Caki2 (cell line): ENCODE measurements at regions not wholly inside any gene's neighbourhood (a gene's known extent, or its start where the extent isn't known, plus 50 kb on each side); places are given as distances from the start of the nearest gene placed in this dataset.
A peak's percentile ranks its signal among the peaks of the same experiment; 100 is the strongest.

Source experiments
- DNase-seq: peaks from one replicate; pipeline ENCODE4 v3.0.0-alpha.2; 2015; ENCODE audit warnings: low read depth
- in situ Hi-C: cut with HindIII; loops from 2 replicates; pipeline ENCODE4 v1.10.0; 2016; ENCODE audit warnings: low sequenced_read_pairs, low pct_unique_long_range_greater_than_20kb, mixed read lengths

- in situ Hi-C loops: no loop called here
- DNase-seq: no peak
These were observed 250.2 kb upstream of the FGGY start for GRCh38 chr1:59046730-59047157.

- DNase-seq: no peak
- in situ Hi-C loops: no loop called here
These were observed 245.9 kb upstream of the FGGY start for GRCh38 chr1:59051007-59051406.

- DNase-seq: no peak
- in situ Hi-C loops: no loop called here
These were observed 244.7 kb upstream of the FGGY start for GRCh38 chr1:59052166-59052590.

GRCh38 chr1:59054172-59054571, 242.7 kb upstream of the FGGY start:
- in situ Hi-C loops: no loop called here
- no peak for DNase-seq

GRCh38 chr1:59055908-59056719, 240.8 kb upstream of the FGGY start:
- no peak for DNase-seq
- in situ Hi-C loops: no loop called here

- peak; percentile 16 for DNase-seq
- in situ Hi-C loops: no loop called here
These were observed 239.6 kb upstream of the FGGY start for GRCh38 chr1:59057211-59057694.

GRCh38 chr1:59057796-59058195, 239.1 kb upstream of the FGGY start:
- no peak for DNase-seq
- in situ Hi-C loops: no loop called here

GRCh38 chr1:59058665-59059439, 238.0 kb upstream of the FGGY start:
- no peak for DNase-seq
- in situ Hi-C loops: no loop called here

GRCh38 chr1:59061876-59062275, 235.0 kb upstream of the FGGY start:
- in situ Hi-C loops: no loop called here
- DNase-seq: peak; percentile 12

GRCh38 chr1:59062743-59063142, 234.2 kb upstream of the FGGY start:
- in situ Hi-C loops: no loop called here
- no peak for DNase-seq

- in situ Hi-C loops: no loop called here
- DNase-seq: no peak
These were observed 233.4 kb upstream of the FGGY start for GRCh38 chr1:59063501-59063900.

- in situ Hi-C loops: no loop called here
These were observed 232.3 kb upstream of the FGGY start for GRCh38 chr1:59064592-59064991.

GRCh38 chr1:59066236-59066635, 230.7 kb upstream of the FGGY start:
- DNase-seq: no peak
- in situ Hi-C loops: no loop called here

More at GRCh38 chr1:59064592-59064991, 232.3 kb upstream of the FGGY start:
- DNase-seq: no peak

- in situ Hi-C loops: no loop called here
- DNase-seq: no peak
These were observed 226.3 kb upstream of the FGGY start for GRCh38 chr1:59070610-59071009.

GRCh38 chr1:59071289-59071688, 225.6 kb upstream of the FGGY start:
- in situ Hi-C loops: no loop called here

GRCh38 chr1:59071876-59072582, 224.9 kb upstream of the FGGY start:
- in situ Hi-C loops: no loop called here
- no peak for DNase-seq

More at GRCh38 chr1:59071289-59071688, 225.6 kb upstream of the FGGY start:
- no peak for DNase-seq

- in situ Hi-C loops: no loop called here
- no peak for DNase-seq
These were observed 224.3 kb upstream of the FGGY start for GRCh38 chr1:59072583-59072947.

GRCh38 chr1:59074598-59074997, 222.3 kb upstream of the FGGY start:
- DNase-seq: no peak
- in situ Hi-C loops: no loop called here

GRCh38 chr1:59075021-59075420, 221.9 kb upstream of the FGGY start:
- no peak for DNase-seq
- in situ Hi-C loops: no loop called here
